Jurkat, Clone E6-1 (cell line): ENCODE measurements at regions not wholly inside any gene's neighbourhood (a gene's known extent, or its start where the extent isn't known, plus 50 kb on each side); places are given as distances from the start of the nearest gene placed in this dataset.

Source experiments
- DNase-seq: peaks from one replicate; pipeline ENCODE4 v3.0.0-alpha.2; 2011; ENCODE audit warnings: low read depth, low spot score
- H3K4me3 ChIP-seq: 2 replicates; pipeline ENCODE4 v1.5.1; 2011; ENCODE audit warnings: mild to moderate bottlenecking, low read length, control low read depth, moderate library complexity

- no peak overlapping the region for H3K4me3 ChIP-seq
- no peak for DNase-seq
Observed at GRCh38 chr10:60576130-60577069, 186.7 kb upstream of the ANK3 start.

GRCh38 chr10:60575105-60575504, 185.4 kb upstream of the ANK3 start:
- no peak for DNase-seq
- H3K4me3 ChIP-seq, result no peak overlapping the region

- DNase-seq, result no peak
Observed at GRCh38 chr10:60574388-60574787, 184.7 kb upstream of the ANK3 start.

GRCh38 chr10:60573336-60573735, 183.7 kb upstream of the ANK3 start:
- H3K4me3 ChIP-seq, result no peak overlapping the region
- DNase-seq, result no peak

More at GRCh38 chr10:60574388-60574787, 184.7 kb upstream of the ANK3 start:
- H3K4me3 ChIP-seq, result no peak overlapping the region

GRCh38 chr10:60572511-60573194, 183.0 kb upstream of the ANK3 start:
- DNase-seq, result no peak
- no peak overlapping the region for H3K4me3 ChIP-seq

- no peak overlapping the region for H3K4me3 ChIP-seq
- DNase-seq, result no peak
Observed at GRCh38 chr10:60570896-60571295, 181.2 kb upstream of the ANK3 start.

- no peak for DNase-seq
- no peak overlapping the region for H3K4me3 ChIP-seq
Observed at GRCh38 chr10:60570272-60570865, 180.7 kb upstream of the ANK3 start.

GRCh38 chr10:60569681-60570080, 180.0 kb upstream of the ANK3 start:
- no peak for DNase-seq

GRCh38 chr10:60566096-60566495, 176.4 kb upstream of the ANK3 start:
- H3K4me3 ChIP-seq, result no peak overlapping the region
- no peak for DNase-seq

More at GRCh38 chr10:60569681-60570080, 180.0 kb upstream of the ANK3 start:
- H3K4me3 ChIP-seq, result no peak overlapping the region

- H3K4me3 ChIP-seq, result no peak overlapping the region
- DNase-seq, result no peak
Observed at GRCh38 chr10:60565492-60565891, 175.8 kb upstream of the ANK3 start.

- no peak overlapping the region for H3K4me3 ChIP-seq
- no peak for DNase-seq
Observed at GRCh38 chr10:60564475-60564874, 174.8 kb upstream of the ANK3 start.

GRCh38 chr10:60560451-60560850, 170.8 kb upstream of the ANK3 start:
- H3K4me3 ChIP-seq, result no peak overlapping the region
- no peak for DNase-seq

GRCh38 chr10:60555700-60556099, 166.0 kb upstream of the ANK3 start:
- H3K4me3 ChIP-seq, result no peak overlapping the region

GRCh38 chr10:60549686-60550085, 160.0 kb upstream of the ANK3 start:
- peak; percentile 14 for DNase-seq
- no peak overlapping the region for H3K4me3 ChIP-seq

More at GRCh38 chr10:60555700-60556099, 166.0 kb upstream of the ANK3 start:
- DNase-seq, result no peak

GRCh38 chr10:60542657-60543056, 153.0 kb upstream of the ANK3 start:
- no peak for DNase-seq
- H3K4me3 ChIP-seq, result no peak overlapping the region

- DNase-seq, result no peak
- no peak overlapping the region for H3K4me3 ChIP-seq
Observed at GRCh38 chr10:60541451-60541850, 151.8 kb upstream of the ANK3 start.

- no peak for DNase-seq
- H3K4me3 ChIP-seq, result no peak overlapping the region
Observed at GRCh38 chr10:60537697-60538096, 148.0 kb upstream of the ANK3 start.

- DNase-seq, result no peak
Observed at GRCh38 chr10:60536529-60537114, 146.9 kb upstream of the ANK3 start.

GRCh38 chr10:60535427-60535826, 145.8 kb upstream of the ANK3 start:
- DNase-seq, result no peak
- H3K4me3 ChIP-seq, result no peak overlapping the region

More at GRCh38 chr10:60536529-60537114, 146.9 kb upstream of the ANK3 start:
- H3K4me3 ChIP-seq, result no peak overlapping the region
